ENCODE measurements at regions not wholly inside any gene's neighbourhood (a gene's known extent, or its start where the extent isn't known, plus 50 kb on each side); places are given as distances from the start of the nearest gene placed in this dataset.

- TF ChIP-seq CTCF (IDR thresholded peaks at IDR 0.05) (no peak), MYBL2 (CRISPR knock-in tag; IDR thresholded peaks at IDR 0.05) (no peak), FOXP1 (CRISPR knock-in tag; IDR thresholded peaks at IDR 0.05; ENCODE audit: borderline replicate concordance) (no peak), ETV6 (CRISPR knock-in tag; IDR thresholded peaks at IDR 0.05) (no peak), FOXK1 (CRISPR knock-in tag; IDR thresholded peaks at IDR 0.05) (no peak), ESRRA (CRISPR knock-in tag; IDR thresholded peaks at IDR 0.05; ENCODE audit: borderline replicate concordance) (no peak), JUN (CRISPR knock-in tag; IDR thresholded peaks at IDR 0.05) (no peak), USF1 (CRISPR knock-in tag; IDR thresholded peaks at IDR 0.05) (no peak), SP1 (CRISPR knock-in tag; conservative IDR thresholded peaks at IDR 0.05) (no peak), IRF2 (CRISPR knock-in tag; IDR thresholded peaks at IDR 0.05; ENCODE audit: borderline replicate concordance, low read depth) (no peak), ZNF317 (CRISPR knock-in tag; IDR thresholded peaks at IDR 0.05; ENCODE audit: borderline replicate concordance, low read depth) (no peak), ATF3 (CRISPR knock-in tag; conservative IDR thresholded peaks at IDR 0.05) (no peak)
Measured at GRCh38 chr2:66343259-66343658, 91.7 kb upstream of the MEIS1 start.

All from WTC11 (cell line).